Parathyroid adenoma (tissue), 2 donors: ENCODE measurements at regions not wholly inside any gene's neighbourhood (a gene's known extent, or its start where the extent isn't known, plus 50 kb on each side); places are given as distances from the start of the nearest gene placed in this dataset.

Experiments
- H2AFZ ChIP-seq: fragments of 300-600 bp; sonication (generic); one replicate; pipeline ENCODE4 v1.7.0; 2017; ENCODE audit warnings: antibody characterized with exemption, mild to moderate bottlenecking
- H3K27ac ChIP-seq: fragments of 300-600 bp; sonication (generic); one replicate; pipeline ENCODE4 v1.7.0; 2017
- H3K27me3 ChIP-seq: fragments of 300-600 bp; sonication (generic); one replicate; pipeline ENCODE4 v1.7.0; 2017; ENCODE audit warnings: low read length; ENCODE audit not compliant: control insufficient read depth, insufficient read depth
- H3K36me3 ChIP-seq: fragments of 300-600 bp; sonication (generic); one replicate; pipeline ENCODE4 v1.7.0; 2017; ENCODE audit warnings: low read length; ENCODE audit not compliant: control insufficient read depth, insufficient read depth
- H3K4me1 ChIP-seq: fragments of 300-600 bp; sonication (generic); one replicate; pipeline ENCODE4 v1.7.0; 2017; ENCODE audit warnings: control low read depth
- H3K4me2 ChIP-seq: fragments of 300-600 bp; sonication (generic); one replicate; pipeline ENCODE4 v1.7.0; 2017; ENCODE audit warnings: low read length
- H3K4me3 ChIP-seq: fragments of 300-600 bp; sonication (generic); one replicate; pipeline ENCODE4 v1.7.0; 2017; ENCODE audit warnings: low read depth, low read length
- H3K79me2 ChIP-seq: fragments of 300-600 bp; sonication (generic); one replicate; pipeline ENCODE4 v1.7.0; 2017; ENCODE audit warnings: control low read depth
- H3K9ac ChIP-seq: fragments of 300-600 bp; sonication (generic); one replicate; pipeline ENCODE4 v1.7.0; 2017; ENCODE audit warnings: mild to moderate bottlenecking
- H3K9me3 ChIP-seq: fragments of 300-600 bp; sonication (generic); one replicate; pipeline ENCODE4 v1.7.0; 2017; ENCODE audit warnings: low read length; ENCODE audit not compliant: control insufficient read depth
- TF ChIP-seq, protein P1 (sequence below): fragments of 300-600 bp; sonication (generic); IDR thresholded peaks from one replicate; pipeline ENCODE4 v1.7.0; 2017; ENCODE audit warnings: antibody characterized with exemption, mild to moderate bottlenecking
- donor health status: primary hyperparathyroidism.

DNA sequence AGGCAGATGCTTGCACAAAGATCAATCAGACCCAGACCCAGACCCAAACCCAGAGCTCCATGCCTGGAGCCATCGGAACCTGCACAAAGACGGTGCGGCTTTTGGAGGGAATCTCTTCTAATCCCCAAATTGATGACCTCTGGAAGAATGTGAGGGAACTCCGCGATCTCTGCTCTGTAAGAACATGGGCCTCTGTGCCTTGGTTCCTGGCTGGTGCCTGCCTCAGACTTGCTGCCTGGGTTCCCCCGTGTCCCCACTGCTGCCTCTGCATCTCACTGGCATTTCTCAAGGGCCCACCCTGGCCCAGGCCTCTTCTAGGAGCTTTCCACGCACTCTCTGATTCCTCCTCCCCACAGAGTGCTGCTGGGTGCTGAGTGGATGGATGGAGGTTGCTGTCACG, 1044.4 kb downstream of the TBC1D22A start:
- no peaks in the 10 kb centered on the region for H3K27me3 ChIP-seq
- no peaks in the 10 kb centered on the region for H3K4me1 ChIP-seq
- no peaks in the 10 kb centered on the region for H3K9me3 ChIP-seq
- H3K79me2 ChIP-seq, result no peaks in the 10 kb centered on the region
- H3K4me2 ChIP-seq, result no peak overlapping the region
- H3K9ac ChIP-seq, result no peak overlapping the region
- TF ChIP-seq, protein P1, sequence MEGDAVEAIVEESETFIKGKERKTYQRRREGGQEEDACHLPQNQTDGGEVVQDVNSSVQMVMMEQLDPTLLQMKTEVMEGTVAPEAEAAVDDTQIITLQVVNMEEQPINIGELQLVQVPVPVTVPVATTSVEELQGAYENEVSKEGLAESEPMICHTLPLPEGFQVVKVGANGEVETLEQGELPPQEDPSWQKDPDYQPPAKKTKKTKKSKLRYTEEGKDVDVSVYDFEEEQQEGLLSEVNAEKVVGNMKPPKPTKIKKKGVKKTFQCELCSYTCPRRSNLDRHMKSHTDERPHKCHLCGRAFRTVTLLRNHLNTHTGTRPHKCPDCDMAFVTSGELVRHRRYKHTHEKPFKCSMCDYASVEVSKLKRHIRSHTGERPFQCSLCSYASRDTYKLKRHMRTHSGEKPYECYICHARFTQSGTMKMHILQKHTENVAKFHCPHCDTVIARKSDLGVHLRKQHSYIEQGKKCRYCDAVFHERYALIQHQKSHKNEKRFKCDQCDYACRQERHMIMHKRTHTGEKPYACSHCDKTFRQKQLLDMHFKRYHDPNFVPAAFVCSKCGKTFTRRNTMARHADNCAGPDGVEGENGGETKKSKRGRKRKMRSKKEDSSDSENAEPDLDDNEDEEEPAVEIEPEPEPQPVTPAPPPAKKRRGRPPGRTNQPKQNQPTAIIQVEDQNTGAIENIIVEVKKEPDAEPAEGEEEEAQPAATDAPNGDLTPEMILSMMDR, result no peak
- H3K27ac ChIP-seq, result no peak overlapping the region
- H2AFZ ChIP-seq, result no peak overlapping the region
- H3K4me3 ChIP-seq, result no peak overlapping the region
- H3K36me3 ChIP-seq, result no peaks in the 10 kb centered on the region

DNA sequence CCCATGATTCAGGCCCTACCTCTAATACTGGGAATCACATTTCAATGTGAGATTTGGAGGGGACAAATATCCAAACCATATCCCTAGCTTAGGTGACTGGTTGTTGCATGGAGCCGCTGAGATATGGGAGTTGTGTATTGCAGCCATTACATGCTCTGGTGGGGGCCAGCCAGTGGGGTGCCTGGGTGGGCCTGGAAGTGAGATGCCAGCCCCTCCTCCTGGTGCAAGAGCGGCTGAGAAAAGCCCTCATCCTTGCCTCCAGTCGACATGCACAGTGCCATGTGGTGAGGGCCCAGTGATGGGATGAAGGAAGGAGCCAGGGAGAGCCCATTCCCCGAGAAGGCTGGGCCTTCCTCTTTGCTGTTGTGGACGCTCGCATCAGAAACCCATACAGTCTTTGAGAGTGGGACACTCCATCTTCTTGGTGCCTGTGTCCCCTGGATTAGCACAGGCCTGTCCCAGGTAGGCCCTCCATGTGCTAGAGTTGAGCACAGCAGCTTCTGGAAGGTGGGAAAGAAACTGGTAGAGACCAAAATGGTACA, 1043.0 kb downstream of the TBC1D22A start:
- Histone ChIP-seq H3K27ac (no peak overlapping the region), H3K27me3 (no peaks in the 10 kb centered on the region), H3K9ac (no peak overlapping the region), H3K36me3 (no peaks in the 10 kb centered on the region), H2AFZ (no peak overlapping the region), H3K79me2 (no peaks in the 10 kb centered on the region), H3K4me1 (no peaks in the 10 kb centered on the region), H3K4me2 (no peak overlapping the region), H3K9me3 (no peaks in the 10 kb centered on the region), H3K4me3 (no peak overlapping the region)
- TF ChIP-seq, protein P1, result no peak

DNA sequence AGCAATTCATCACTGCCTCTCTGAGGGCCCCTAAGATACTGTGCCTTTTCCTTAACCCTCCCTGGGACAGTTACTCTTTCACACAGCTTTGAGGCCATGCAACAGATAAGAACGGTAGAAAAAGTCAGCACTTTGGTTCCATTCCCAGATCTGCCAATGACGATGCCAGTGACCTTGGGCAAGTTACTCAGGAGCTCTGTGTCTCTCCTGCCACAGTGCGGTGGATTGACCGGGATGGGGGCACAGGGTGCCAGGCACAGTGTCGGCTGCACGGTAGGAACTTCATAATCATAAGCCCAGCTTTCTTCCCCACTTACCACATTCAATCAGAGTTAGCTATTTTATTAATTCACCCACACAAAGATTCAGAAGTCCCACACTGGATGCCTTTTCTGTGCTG, 1041.8 kb downstream of the TBC1D22A start:
- Histone ChIP-seq H3K9me3 (no peaks in the 10 kb centered on the region), H3K79me2 (no peaks in the 10 kb centered on the region), H3K9ac (no peak overlapping the region), H3K4me3 (no peak overlapping the region), H3K36me3 (no peaks in the 10 kb centered on the region), H2AFZ (no peak overlapping the region), H3K27ac (no peak overlapping the region), H3K4me2 (no peak overlapping the region), H3K4me1 (no peaks in the 10 kb centered on the region), H3K27me3 (no peaks in the 10 kb centered on the region)
- TF ChIP-seq, protein P1, result no peak

DNA sequence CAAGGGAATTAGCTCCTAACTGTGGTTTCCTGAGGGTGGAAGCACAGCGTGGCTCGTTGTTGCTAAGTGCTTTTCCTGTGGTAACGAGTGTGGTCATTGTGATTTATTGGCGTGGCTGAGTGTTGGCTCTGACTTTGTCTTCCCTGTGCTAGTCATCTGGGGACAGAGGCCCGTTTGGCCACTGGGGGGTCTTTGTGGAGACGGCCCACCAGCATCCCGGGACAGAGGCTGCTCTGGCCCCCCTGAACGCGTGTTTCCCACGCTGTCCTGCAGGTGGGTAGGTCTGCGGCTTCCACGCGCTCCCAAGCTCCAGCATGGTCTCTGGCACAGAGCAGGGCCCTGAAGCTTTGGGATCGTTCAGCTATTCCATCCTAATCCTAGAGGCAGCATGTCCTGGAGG, 1040.0 kb downstream of the TBC1D22A start:
- no peaks in the 10 kb centered on the region for H3K27me3 ChIP-seq
- H3K4me3 ChIP-seq, result no peak overlapping the region
- H3K4me1 ChIP-seq, result no peaks in the 10 kb centered on the region
- H3K9me3 ChIP-seq, result no peaks in the 10 kb centered on the region
- H3K27ac ChIP-seq, result no peak overlapping the region
- no peak overlapping the region for H3K4me2 ChIP-seq
- no peaks in the 10 kb centered on the region for H3K36me3 ChIP-seq
- H3K9ac ChIP-seq, result no peak overlapping the region
- no peak overlapping the region for H2AFZ ChIP-seq
- TF ChIP-seq, protein P1, result no peak
- H3K79me2 ChIP-seq, result no peaks in the 10 kb centered on the region

DNA sequence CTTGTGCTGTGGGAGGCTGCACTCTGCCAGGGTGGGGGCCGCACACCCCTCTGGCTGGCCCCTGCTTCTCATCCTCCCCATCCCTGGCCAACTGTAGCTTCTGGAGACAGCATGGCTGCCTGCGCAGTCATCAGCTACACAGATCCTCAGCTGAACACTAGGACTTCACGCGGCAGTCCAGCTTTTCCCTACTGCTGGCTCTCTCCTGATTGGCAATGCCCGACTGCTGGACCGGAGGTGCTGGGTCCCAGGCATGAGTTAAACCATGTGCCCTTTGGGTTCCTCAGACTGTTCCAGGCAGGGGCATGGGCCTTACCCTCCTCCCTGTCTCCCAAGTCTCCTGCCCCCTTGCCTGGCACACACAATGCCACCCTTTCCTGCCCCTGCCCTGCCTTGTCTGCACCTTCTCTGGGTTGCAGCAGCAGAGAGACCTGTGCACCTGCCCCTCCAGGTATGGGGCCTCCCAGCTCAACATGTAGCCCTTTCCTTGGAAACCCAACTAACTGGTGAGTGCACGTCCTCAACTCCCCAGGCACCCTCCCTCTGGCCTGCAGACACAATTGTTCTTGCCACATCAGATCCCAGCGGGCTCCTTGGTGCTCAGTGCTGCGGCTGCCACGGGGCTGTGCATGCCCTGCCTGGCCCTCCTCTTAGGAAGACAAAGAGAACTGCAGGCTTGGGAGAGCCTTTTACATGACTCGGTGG, 1039.2 kb downstream of the TBC1D22A start:
- H3K27ac ChIP-seq, result no peak overlapping the region
- no peak overlapping the region for H3K4me2 ChIP-seq
- TF ChIP-seq, protein P1, result no peak
- no peak overlapping the region for H3K4me3 ChIP-seq
- no peaks in the 10 kb centered on the region for H3K36me3 ChIP-seq
- H3K4me1 ChIP-seq, result no peaks in the 10 kb centered on the region
- H3K79me2 ChIP-seq, result no peaks in the 10 kb centered on the region
- no peaks in the 10 kb centered on the region for H3K27me3 ChIP-seq
- H2AFZ ChIP-seq, result no peak overlapping the region
- no peak overlapping the region for H3K9ac ChIP-seq
- H3K9me3 ChIP-seq, result no peaks in the 10 kb centered on the region
